ENCODE measurements at regions not wholly inside any gene's neighbourhood (a gene's known extent, or its start where the extent isn't known, plus 50 kb on each side); places are given as distances from the start of the nearest gene placed in this dataset.

- H3K4me1 ChIP-seq (ENCODE audit: insufficient read depth, low read length): peaks cover 21% of the 10 kb centered on the region
- H3K9me3 ChIP-seq (ENCODE audit: low read length): no peaks in the 10 kb centered on the region
- H3K36me3 ChIP-seq (ENCODE audit: insufficient read depth, low read length): no peaks in the 10 kb centered on the region
- H3K4me3 ChIP-seq (ENCODE audit: low read length): no peak overlapping the region
- H2AFZ ChIP-seq (ENCODE audit: low read depth, low read length): peak overlapping the region; percentile 10
- H3K27me3 ChIP-seq (ENCODE audit: insufficient read depth, low read length): no peaks in the 10 kb centered on the region
Observed at GRCh38 chr5:96245140-96246091, 187.6 kb downstream of the PCSK1 start.

- Histone ChIP-seq H3K27me3 (ENCODE audit: insufficient read depth, low read length) (no peaks in the 10 kb centered on the region), H3K4me3 (ENCODE audit: low read length) (no peak overlapping the region), H2AFZ (ENCODE audit: low read depth, low read length) (no peak overlapping the region), H3K4me1 (ENCODE audit: insufficient read depth, low read length) (peaks cover 21% of the 10 kb centered on the region), H3K36me3 (ENCODE audit: insufficient read depth, low read length) (no peaks in the 10 kb centered on the region), H3K9me3 (ENCODE audit: low read length) (no peaks in the 10 kb centered on the region)
Observed at GRCh38 chr5:96244696-96245095, 188.4 kb downstream of the PCSK1 start.

GRCh38 chr5:96243862-96244261, 189.2 kb downstream of the PCSK1 start:
- Histone ChIP-seq H2AFZ (ENCODE audit: low read depth, low read length) (no peak overlapping the region), H3K9me3 (ENCODE audit: low read length) (no peaks in the 10 kb centered on the region), H3K4me3 (ENCODE audit: low read length) (no peak overlapping the region), H3K27me3 (ENCODE audit: insufficient read depth, low read length) (no peaks in the 10 kb centered on the region), H3K36me3 (ENCODE audit: insufficient read depth, low read length) (no peaks in the 10 kb centered on the region), H3K4me1 (ENCODE audit: insufficient read depth, low read length) (peaks cover 20% of the 10 kb centered on the region)

GRCh38 chr5:96243203-96243602, 189.8 kb downstream of the PCSK1 start:
- no peaks in the 10 kb centered on the region for H3K9me3 ChIP-seq (ENCODE audit: low read length)
- no peaks in the 10 kb centered on the region for H3K36me3 ChIP-seq (ENCODE audit: insufficient read depth, low read length)
- H3K4me1 ChIP-seq (ENCODE audit: insufficient read depth, low read length): peaks cover 14% of the 10 kb centered on the region
- H3K27me3 ChIP-seq (ENCODE audit: insufficient read depth, low read length): no peaks in the 10 kb centered on the region
- no peak overlapping the region for H3K4me3 ChIP-seq (ENCODE audit: low read length)
- H2AFZ ChIP-seq (ENCODE audit: low read depth, low read length): no peak overlapping the region

- Histone ChIP-seq H3K36me3 (ENCODE audit: insufficient read depth, low read length) (no peaks in the 10 kb centered on the region), H3K27me3 (ENCODE audit: insufficient read depth, low read length) (no peaks in the 10 kb centered on the region), H3K4me1 (ENCODE audit: insufficient read depth, low read length) (peaks cover 8% of the 10 kb centered on the region), H3K9me3 (ENCODE audit: low read length) (no peaks in the 10 kb centered on the region), H3K4me3 (ENCODE audit: low read length) (no peak overlapping the region), H2AFZ (ENCODE audit: low read depth, low read length) (no peak overlapping the region)
Observed at GRCh38 chr5:96242571-96242970, 190.5 kb downstream of the PCSK1 start.

- Histone ChIP-seq H3K4me1 (ENCODE audit: insufficient read depth, low read length) (peaks cover 4% of the 10 kb centered on the region), H3K4me3 (ENCODE audit: low read length) (no peak overlapping the region), H2AFZ (ENCODE audit: low read depth, low read length) (no peak overlapping the region), H3K27me3 (ENCODE audit: insufficient read depth, low read length) (no peaks in the 10 kb centered on the region), H3K9me3 (ENCODE audit: low read length) (no peaks in the 10 kb centered on the region), H3K36me3 (ENCODE audit: insufficient read depth, low read length) (no peaks in the 10 kb centered on the region)
Observed at GRCh38 chr5:96236831-96237230, 196.2 kb downstream of the PCSK1 start.

GRCh38 chr5:96236051-96236450, 197.0 kb downstream of the PCSK1 start:
- H3K9me3 ChIP-seq (ENCODE audit: low read length): no peaks in the 10 kb centered on the region
- H3K4me3 ChIP-seq (ENCODE audit: low read length): no peak overlapping the region
- no peaks in the 10 kb centered on the region for H3K27me3 ChIP-seq (ENCODE audit: insufficient read depth, low read length)
- peaks cover 4% of the 10 kb centered on the region for H3K4me1 ChIP-seq (ENCODE audit: insufficient read depth, low read length)
- no peak overlapping the region for H2AFZ ChIP-seq (ENCODE audit: low read depth, low read length)
- H3K36me3 ChIP-seq (ENCODE audit: insufficient read depth, low read length): no peaks in the 10 kb centered on the region

GRCh38 chr5:96235008-96235910, 197.8 kb downstream of the PCSK1 start:
- no peak overlapping the region for H3K4me3 ChIP-seq (ENCODE audit: low read length)

GRCh38 chr5:96232602-96233001, 200.4 kb downstream of the PCSK1 start:
- H3K9me3 ChIP-seq (ENCODE audit: low read length): no peaks in the 10 kb centered on the region
- H3K36me3 ChIP-seq (ENCODE audit: insufficient read depth, low read length): no peaks in the 10 kb centered on the region
- no peak overlapping the region for H3K4me3 ChIP-seq (ENCODE audit: low read length)
- no peaks in the 10 kb centered on the region for H3K27me3 ChIP-seq (ENCODE audit: insufficient read depth, low read length)
- H2AFZ ChIP-seq (ENCODE audit: low read depth, low read length): no peak overlapping the region
- peaks cover 25% of the 10 kb centered on the region for H3K4me1 ChIP-seq (ENCODE audit: insufficient read depth, low read length)

More at GRCh38 chr5:96235008-96235910, 197.8 kb downstream of the PCSK1 start:
- H3K4me1 ChIP-seq (ENCODE audit: insufficient read depth, low read length): peaks cover 4% of the 10 kb centered on the region
- no peak overlapping the region for H2AFZ ChIP-seq (ENCODE audit: low read depth, low read length)
- no peaks in the 10 kb centered on the region for H3K9me3 ChIP-seq (ENCODE audit: low read length)
- H3K27me3 ChIP-seq (ENCODE audit: insufficient read depth, low read length): no peaks in the 10 kb centered on the region
- H3K36me3 ChIP-seq (ENCODE audit: insufficient read depth, low read length): no peaks in the 10 kb centered on the region

GRCh38 chr5:96229188-96229587, 203.9 kb downstream of the PCSK1 start:
- peaks cover 36% of the 10 kb centered on the region for H3K4me1 ChIP-seq (ENCODE audit: insufficient read depth, low read length)
- H3K27me3 ChIP-seq (ENCODE audit: insufficient read depth, low read length): no peaks in the 10 kb centered on the region

GRCh38 chr5:96228408-96228807, 204.6 kb downstream of the PCSK1 start:
- no peaks in the 10 kb centered on the region for H3K9me3 ChIP-seq (ENCODE audit: low read length)
- peaks cover 32% of the 10 kb centered on the region for H3K4me1 ChIP-seq (ENCODE audit: insufficient read depth, low read length)
- H2AFZ ChIP-seq (ENCODE audit: low read depth, low read length): no peak overlapping the region
- H3K27me3 ChIP-seq (ENCODE audit: insufficient read depth, low read length): no peaks in the 10 kb centered on the region
- H3K36me3 ChIP-seq (ENCODE audit: insufficient read depth, low read length): no peaks in the 10 kb centered on the region
- no peak overlapping the region for H3K4me3 ChIP-seq (ENCODE audit: low read length)

More at GRCh38 chr5:96229188-96229587, 203.9 kb downstream of the PCSK1 start:
- H3K36me3 ChIP-seq (ENCODE audit: insufficient read depth, low read length): no peaks in the 10 kb centered on the region
- peak overlapping the region; percentile 77 for H2AFZ ChIP-seq (ENCODE audit: low read depth, low read length)
- H3K9me3 ChIP-seq (ENCODE audit: low read length): no peaks in the 10 kb centered on the region
- no peak overlapping the region for H3K4me3 ChIP-seq (ENCODE audit: low read length)

- H3K9me3 ChIP-seq (ENCODE audit: low read length): no peaks in the 10 kb centered on the region
- no peak overlapping the region for H3K4me3 ChIP-seq (ENCODE audit: low read length)
- H2AFZ ChIP-seq (ENCODE audit: low read depth, low read length): no peak overlapping the region
- peaks cover 32% of the 10 kb centered on the region for H3K4me1 ChIP-seq (ENCODE audit: insufficient read depth, low read length)
- H3K27me3 ChIP-seq (ENCODE audit: insufficient read depth, low read length): no peaks in the 10 kb centered on the region
- no peaks in the 10 kb centered on the region for H3K36me3 ChIP-seq (ENCODE audit: insufficient read depth, low read length)
Observed at GRCh38 chr5:96227957-96228356, 205.1 kb downstream of the PCSK1 start.

Measured in neuron (in vitro differentiated cells).